ENCODE measurements at regions not wholly inside any gene's neighbourhood (a gene's known extent, or its start where the extent isn't known, plus 50 kb on each side); places are given as distances from the start of the nearest gene placed in this dataset.

DNA sequence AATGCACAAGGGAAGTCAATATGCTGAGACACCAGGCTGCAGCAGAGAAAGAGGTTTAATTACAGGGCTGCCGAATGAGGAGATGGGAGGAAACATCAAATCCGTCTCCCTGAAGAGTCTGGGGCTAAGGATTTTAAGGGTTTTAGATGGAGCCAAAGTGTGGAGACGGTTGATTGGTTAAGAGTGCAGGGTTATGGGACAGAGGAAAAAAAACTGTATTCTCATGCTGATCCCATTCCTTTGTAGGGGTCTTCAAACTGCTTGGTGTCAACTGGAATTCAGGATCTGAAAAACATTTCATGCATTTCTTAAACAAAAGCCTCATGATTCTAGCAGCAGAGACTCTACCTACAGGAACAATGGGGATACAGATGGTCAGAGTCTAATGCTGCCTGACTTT is 96.1 kb upstream of the SYNDIG1 start:
- Mint-ChIP-seq H3K27ac (no peak overlapping the region), H3K36me3 (ENCODE audit: low read depth) (no peaks in the 10 kb centered on the region), H3K4me3 (no peak overlapping the region), H3K27me3 (ENCODE audit: low read depth) (no peaks in the 10 kb centered on the region), H3K4me1 (ENCODE audit: low read depth) (no peaks in the 10 kb centered on the region), H3K9me3 (ENCODE audit: insufficient read depth) (no peaks in the 10 kb centered on the region)
- POLR2A ChIA-PET: no interaction called here
- no peak for ATAC-seq
- DNase-seq: no peak
- CTCF ChIA-PET: no interaction called here

DNA sequence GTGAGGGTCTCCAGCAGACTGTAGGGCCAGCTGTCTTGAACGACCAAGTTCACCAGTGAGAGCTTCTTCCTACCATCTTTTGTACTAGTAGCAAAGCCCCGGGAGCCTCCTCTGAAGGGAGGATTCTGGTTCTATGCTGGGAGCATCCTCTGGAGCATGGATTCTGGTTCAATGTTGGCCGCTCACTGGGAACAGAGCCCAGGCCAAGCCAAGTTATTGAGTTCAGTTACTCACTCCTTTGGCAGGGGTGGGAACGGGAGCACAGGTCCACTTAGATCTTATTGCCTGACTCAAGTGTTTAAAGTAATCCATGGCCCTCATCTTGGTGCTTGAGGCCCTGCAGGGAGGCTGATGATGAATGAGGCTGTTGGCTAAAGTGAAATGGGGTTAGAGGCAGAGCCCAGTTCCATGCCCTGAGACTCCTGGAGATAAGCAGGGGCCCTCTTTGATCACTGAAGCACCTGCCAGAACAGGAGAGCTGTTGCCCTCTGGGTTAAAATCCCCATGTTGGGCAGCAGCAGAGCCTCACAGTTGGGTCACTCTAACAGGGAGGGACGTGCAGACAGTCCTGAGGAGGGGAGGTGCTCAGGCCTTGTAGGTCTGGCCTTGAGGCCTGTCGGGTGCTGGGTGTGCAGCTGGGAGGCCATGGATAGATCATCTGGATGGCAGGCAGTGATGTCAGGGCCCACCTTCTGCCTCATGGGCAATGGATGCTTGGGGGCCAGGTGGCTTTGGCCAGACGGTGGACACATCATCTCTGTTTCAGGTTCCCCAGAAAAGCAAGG is 98.3 kb upstream of the SYNDIG1 start:
- H3K36me3 Mint-ChIP-seq (ENCODE audit: low read depth): no peaks in the 10 kb centered on the region
- H3K9me3 Mint-ChIP-seq (ENCODE audit: insufficient read depth): no peaks in the 10 kb centered on the region
- DNase-seq (no peak), ATAC-seq (no peak)
- H3K27me3 Mint-ChIP-seq (ENCODE audit: low read depth): peaks cover 5% of the 10 kb centered on the region
- no peak overlapping the region for H3K4me3 Mint-ChIP-seq
- H3K27ac Mint-ChIP-seq: no peak overlapping the region
- ChIA-PET CTCF (no interaction called here), POLR2A (no interaction called here)
- H3K4me1 Mint-ChIP-seq (ENCODE audit: low read depth): no peaks in the 10 kb centered on the region

DNA sequence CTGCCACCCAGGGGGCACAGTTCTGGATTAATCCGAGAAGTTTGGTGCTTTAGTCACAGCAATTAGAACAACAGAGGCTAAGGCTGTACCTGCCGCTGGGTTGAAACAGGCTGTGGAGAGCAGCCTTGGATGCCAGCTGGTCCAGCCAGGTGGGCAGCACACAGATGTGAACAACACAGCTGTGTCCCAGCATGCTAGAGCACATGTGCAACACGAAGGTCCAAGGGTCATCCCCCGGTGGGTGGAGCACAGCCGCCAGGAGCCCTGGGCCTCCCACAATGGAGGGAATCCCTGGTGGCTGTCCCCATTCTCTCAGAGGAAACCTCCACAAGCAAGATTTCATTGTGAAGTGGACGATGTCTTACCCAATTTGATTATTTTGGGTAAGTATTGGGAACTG is 99.2 kb upstream of the SYNDIG1 start:
- CTCF ChIA-PET: no interaction called here
- no peak overlapping the region for H3K4me3 Mint-ChIP-seq
- H3K4me1 Mint-ChIP-seq (ENCODE audit: low read depth): no peaks in the 10 kb centered on the region
- no peaks in the 10 kb centered on the region for H3K36me3 Mint-ChIP-seq (ENCODE audit: low read depth)
- H3K9me3 Mint-ChIP-seq (ENCODE audit: insufficient read depth): no peaks in the 10 kb centered on the region
- H3K27ac Mint-ChIP-seq: no peak overlapping the region
- H3K27me3 Mint-ChIP-seq (ENCODE audit: low read depth): peaks cover 5% of the 10 kb centered on the region
- POLR2A ChIA-PET: no interaction called here
- DNase-seq: no peak
- no peak for ATAC-seq

DNA sequence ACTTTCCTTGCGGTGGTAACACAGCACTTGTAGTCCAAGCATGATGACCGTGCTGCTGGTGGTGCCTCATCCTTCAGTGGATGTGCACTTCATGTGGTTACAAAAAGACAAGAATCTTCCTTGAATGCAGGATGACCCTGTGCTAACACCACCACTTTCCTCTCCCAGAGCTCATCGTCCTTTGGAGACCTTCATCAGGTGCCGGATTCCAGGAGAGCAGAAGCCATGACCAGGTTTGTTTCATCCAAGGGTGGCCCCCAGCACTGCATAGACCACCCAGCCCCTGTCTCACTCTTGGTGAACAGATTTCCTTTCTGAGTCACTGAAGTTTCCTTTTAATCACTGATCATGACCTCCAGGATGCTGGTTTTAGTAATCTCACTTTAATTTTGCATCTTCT is 101.2 kb upstream of the SYNDIG1 start:
- DNase-seq (no peak), ATAC-seq (no peak)
- ChIA-PET CTCF (no interaction called here), POLR2A (no interaction called here)
- Mint-ChIP-seq H3K27ac (no peak overlapping the region), H3K4me1 (ENCODE audit: low read depth) (no peaks in the 10 kb centered on the region), H3K4me3 (no peak overlapping the region), H3K9me3 (ENCODE audit: insufficient read depth) (peaks cover 1% of the 10 kb centered on the region), H3K27me3 (ENCODE audit: low read depth) (peaks cover 5% of the 10 kb centered on the region), H3K36me3 (ENCODE audit: low read depth) (no peaks in the 10 kb centered on the region)

DNA sequence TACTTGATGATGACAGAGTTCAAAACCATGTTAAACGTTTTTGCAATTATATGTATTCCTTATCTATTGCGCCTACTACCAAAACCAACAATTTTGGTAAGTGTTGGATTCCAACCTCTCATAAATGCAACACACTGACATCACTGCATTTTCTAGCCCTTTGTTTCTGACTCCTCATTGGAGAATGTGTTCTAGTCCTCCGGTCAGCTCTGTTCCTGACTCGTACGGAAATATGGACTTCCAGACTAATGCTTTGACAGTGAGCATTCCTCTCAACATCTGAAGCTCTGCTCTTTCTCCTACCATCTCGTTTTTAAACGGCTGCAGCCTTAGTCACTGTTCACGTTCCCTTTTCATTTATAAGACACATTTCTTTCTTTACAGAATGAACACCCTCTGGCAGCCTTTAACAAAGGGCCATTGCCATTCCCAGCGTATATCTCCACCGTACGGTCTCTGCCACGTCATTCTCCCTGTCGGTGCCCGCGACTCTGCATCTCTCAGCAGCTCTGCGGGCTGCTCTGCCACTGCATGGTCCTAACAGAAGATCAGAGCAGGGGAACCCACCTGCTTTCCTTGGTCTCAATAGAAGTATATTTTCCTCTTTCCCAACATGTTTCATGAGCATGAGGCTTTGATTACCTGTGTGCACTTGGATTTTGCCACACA is 103.0 kb upstream of the SYNDIG1 start:
- POLR2A ChIA-PET: no interaction called here
- no peak for ATAC-seq
- peaks cover 4% of the 10 kb centered on the region for H3K9me3 Mint-ChIP-seq (ENCODE audit: insufficient read depth)
- no peaks in the 10 kb centered on the region for H3K36me3 Mint-ChIP-seq (ENCODE audit: low read depth)
- H3K27ac Mint-ChIP-seq: no peak overlapping the region
- no peaks in the 10 kb centered on the region for H3K4me1 Mint-ChIP-seq (ENCODE audit: low read depth)
- CTCF ChIA-PET: no interaction called here
- DNase-seq: no peak
- H3K27me3 Mint-ChIP-seq (ENCODE audit: low read depth): peaks cover 5% of the 10 kb centered on the region
- no peak overlapping the region for H3K4me3 Mint-ChIP-seq

DNA sequence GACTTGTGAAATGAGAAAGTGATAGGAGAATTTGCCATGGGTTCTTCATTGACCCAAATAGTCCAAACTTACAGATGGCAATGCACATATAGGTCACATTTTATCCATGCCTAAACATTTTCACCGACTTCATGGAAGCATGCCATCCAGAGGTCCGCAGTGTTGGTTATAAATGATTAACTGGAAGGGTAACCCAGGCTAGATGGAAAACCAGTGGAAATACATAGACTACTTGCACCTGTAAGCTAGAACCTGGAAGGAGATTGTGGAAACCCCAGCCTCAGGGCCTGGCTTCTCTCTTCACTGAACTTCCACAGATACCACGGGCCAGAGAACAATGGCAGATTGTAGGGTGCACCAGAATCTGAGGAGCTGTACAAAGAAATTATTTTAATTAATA is 103.8 kb upstream of the SYNDIG1 start:
- H3K9me3 Mint-ChIP-seq (ENCODE audit: insufficient read depth): peaks cover 11% of the 10 kb centered on the region
- H3K27me3 Mint-ChIP-seq (ENCODE audit: low read depth): peaks cover 5% of the 10 kb centered on the region
- DNase-seq: no peak
- ChIA-PET POLR2A (no interaction called here), CTCF (no interaction called here)
- ATAC-seq: no peak
- H3K27ac Mint-ChIP-seq: no peak overlapping the region
- H3K4me1 Mint-ChIP-seq (ENCODE audit: low read depth): no peaks in the 10 kb centered on the region
- H3K36me3 Mint-ChIP-seq (ENCODE audit: low read depth): no peaks in the 10 kb centered on the region
- no peak overlapping the region for H3K4me3 Mint-ChIP-seq

DNA sequence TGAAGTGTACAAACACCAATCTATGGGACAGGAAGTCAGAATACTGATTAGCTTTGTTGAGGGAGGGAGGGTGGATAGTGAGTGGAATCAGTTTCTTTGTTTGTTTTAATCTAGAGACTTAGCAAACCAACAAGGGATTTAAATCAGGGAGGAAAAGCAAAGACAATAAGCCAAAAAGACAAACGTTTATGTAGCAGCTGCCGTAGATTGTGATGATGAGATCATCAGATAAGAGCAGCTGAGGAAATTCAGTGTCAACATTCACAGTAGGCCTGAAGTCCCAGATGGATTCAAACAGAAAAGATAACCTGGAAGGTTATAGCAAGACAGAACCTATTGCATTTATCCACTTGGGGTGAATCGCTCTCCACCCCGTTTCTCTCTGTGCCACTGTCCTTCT is 104.9 kb upstream of the SYNDIG1 start:
- Mint-ChIP-seq H3K4me3 (no peak overlapping the region), H3K4me1 (ENCODE audit: low read depth) (no peaks in the 10 kb centered on the region), H3K9me3 (ENCODE audit: insufficient read depth) (peaks cover 11% of the 10 kb centered on the region), H3K27ac (no peak overlapping the region), H3K27me3 (ENCODE audit: low read depth) (peaks cover 7% of the 10 kb centered on the region), H3K36me3 (ENCODE audit: low read depth) (no peaks in the 10 kb centered on the region)
- ATAC-seq (no peak), DNase-seq (no peak)
- POLR2A ChIA-PET: no interaction called here
- CTCF ChIA-PET: no interaction called here

DNA sequence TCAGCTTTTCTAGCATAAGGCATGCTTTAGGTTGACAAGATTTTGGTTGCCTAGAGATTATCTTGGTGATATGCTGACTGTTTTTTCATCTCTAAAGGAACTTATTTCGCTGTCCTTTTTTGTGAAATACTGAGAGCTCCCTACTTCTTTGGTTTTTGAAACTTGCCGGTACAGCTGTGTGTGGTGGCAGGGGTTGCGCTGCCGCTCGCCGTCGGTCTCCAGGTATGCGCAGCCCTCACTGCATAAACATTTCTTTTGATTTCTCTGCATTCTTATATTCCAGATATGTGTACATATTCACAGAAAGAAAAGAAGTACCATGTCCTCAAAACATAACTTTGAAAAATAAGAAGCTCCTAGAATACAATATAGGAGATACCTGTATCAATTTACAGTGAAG is 106.4 kb upstream of the SYNDIG1 start:
- CTCF ChIA-PET: no interaction called here
- Mint-ChIP-seq H3K36me3 (ENCODE audit: low read depth) (no peaks in the 10 kb centered on the region), H3K4me3 (no peak overlapping the region), H3K4me1 (ENCODE audit: low read depth) (no peaks in the 10 kb centered on the region), H3K27ac (no peak overlapping the region), H3K27me3 (ENCODE audit: low read depth) (peaks cover 7% of the 10 kb centered on the region), H3K9me3 (ENCODE audit: insufficient read depth) (peaks cover 11% of the 10 kb centered on the region)
- DNase-seq (no peak), ATAC-seq (no peak)
- POLR2A ChIA-PET: no interaction called here

DNA sequence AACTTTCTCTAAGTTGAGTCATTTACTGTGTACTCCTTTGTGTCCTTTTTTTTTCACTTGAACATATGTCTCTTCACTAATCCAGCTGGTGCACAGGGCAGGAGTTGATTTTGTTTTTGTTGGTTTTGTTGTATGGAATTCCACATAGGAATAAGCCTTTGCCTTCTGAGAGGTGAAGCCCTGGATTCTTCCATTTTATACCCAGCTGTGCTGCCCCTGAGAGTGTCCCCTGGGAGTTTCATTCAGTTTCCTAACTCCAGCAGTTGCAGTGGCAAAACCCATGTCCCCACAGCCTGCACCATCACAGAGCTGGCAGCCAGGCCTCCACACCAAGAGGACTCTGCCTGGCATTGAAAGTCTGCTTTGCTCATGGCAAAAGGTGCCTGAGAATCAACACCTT is 107.3 kb upstream of the SYNDIG1 start:
- CTCF ChIA-PET: no interaction called here
- Mint-ChIP-seq H3K27ac (no peak overlapping the region), H3K4me3 (no peak overlapping the region), H3K9me3 (ENCODE audit: insufficient read depth) (peaks cover 11% of the 10 kb centered on the region), H3K4me1 (ENCODE audit: low read depth) (no peaks in the 10 kb centered on the region), H3K36me3 (ENCODE audit: low read depth) (no peaks in the 10 kb centered on the region), H3K27me3 (ENCODE audit: low read depth) (peaks cover 7% of the 10 kb centered on the region)
- no peak for DNase-seq
- POLR2A ChIA-PET: no interaction called here
- ATAC-seq: no peak

DNA sequence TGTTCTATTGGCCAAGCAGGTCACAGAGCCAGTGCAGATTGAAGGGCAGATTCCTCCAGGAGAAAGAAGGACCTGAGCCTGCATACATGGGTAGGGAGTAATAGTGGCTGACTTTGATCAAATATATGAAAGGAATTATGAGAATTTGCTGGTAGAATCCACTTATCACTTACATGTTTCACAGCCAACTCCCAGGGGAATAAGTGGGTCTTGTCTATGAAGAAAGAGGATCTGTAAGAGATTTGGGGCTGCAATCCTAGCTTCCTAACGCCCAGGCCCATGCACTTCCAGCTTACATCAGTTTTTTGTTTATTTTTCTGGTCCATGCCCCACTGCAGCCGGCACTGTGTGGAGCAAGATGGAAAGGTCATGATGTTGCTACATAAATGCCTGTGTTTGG is 107.9 kb upstream of the SYNDIG1 start:
- no peak overlapping the region for H3K27ac Mint-ChIP-seq
- DNase-seq (no peak), ATAC-seq (no peak)
- H3K27me3 Mint-ChIP-seq (ENCODE audit: low read depth): peaks cover 3% of the 10 kb centered on the region
- POLR2A ChIA-PET: no interaction called here
- H3K4me3 Mint-ChIP-seq: no peak overlapping the region
- no peaks in the 10 kb centered on the region for H3K4me1 Mint-ChIP-seq (ENCODE audit: low read depth)
- H3K9me3 Mint-ChIP-seq (ENCODE audit: insufficient read depth): peaks cover 11% of the 10 kb centered on the region
- CTCF ChIA-PET: no interaction called here
- H3K36me3 Mint-ChIP-seq (ENCODE audit: low read depth): no peaks in the 10 kb centered on the region

DNA sequence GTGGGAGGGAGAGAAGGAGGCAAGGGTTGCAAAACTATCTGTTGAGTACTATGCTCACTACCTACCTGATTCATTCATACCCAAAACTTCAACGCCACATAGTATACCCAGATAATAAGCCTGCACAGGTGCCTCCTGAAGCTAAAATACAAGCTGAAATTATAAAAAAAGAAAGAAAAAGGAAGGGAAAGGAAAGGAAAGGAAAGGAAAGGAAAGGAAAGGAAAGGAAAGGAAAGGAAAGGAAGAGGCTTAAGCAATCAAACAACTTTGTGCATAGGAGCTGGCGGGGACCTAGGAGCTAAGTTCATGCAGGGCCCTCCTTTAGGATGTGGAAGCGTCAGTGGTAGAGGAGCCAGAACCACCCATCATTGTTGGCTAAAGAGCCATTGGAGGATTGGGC is 108.9 kb upstream of the SYNDIG1 start:
- ChIA-PET CTCF (interaction anchor here (0.7 to 0.8 kb wide), 2 partner anchors 9 to 288 kb away, joined by 3 read pairs; no protein-coding TSS in a partner anchor), POLR2A (no interaction called here)
- Mint-ChIP-seq H3K4me3 (no peak overlapping the region), H3K27me3 (ENCODE audit: low read depth) (peaks cover 2% of the 10 kb centered on the region), H3K4me1 (ENCODE audit: low read depth) (no peaks in the 10 kb centered on the region), H3K9me3 (ENCODE audit: insufficient read depth) (peaks cover 11% of the 10 kb centered on the region), H3K36me3 (ENCODE audit: low read depth) (no peaks in the 10 kb centered on the region), H3K27ac (no peak overlapping the region)
- DNase-seq (no peak), ATAC-seq (no peak)

DNA sequence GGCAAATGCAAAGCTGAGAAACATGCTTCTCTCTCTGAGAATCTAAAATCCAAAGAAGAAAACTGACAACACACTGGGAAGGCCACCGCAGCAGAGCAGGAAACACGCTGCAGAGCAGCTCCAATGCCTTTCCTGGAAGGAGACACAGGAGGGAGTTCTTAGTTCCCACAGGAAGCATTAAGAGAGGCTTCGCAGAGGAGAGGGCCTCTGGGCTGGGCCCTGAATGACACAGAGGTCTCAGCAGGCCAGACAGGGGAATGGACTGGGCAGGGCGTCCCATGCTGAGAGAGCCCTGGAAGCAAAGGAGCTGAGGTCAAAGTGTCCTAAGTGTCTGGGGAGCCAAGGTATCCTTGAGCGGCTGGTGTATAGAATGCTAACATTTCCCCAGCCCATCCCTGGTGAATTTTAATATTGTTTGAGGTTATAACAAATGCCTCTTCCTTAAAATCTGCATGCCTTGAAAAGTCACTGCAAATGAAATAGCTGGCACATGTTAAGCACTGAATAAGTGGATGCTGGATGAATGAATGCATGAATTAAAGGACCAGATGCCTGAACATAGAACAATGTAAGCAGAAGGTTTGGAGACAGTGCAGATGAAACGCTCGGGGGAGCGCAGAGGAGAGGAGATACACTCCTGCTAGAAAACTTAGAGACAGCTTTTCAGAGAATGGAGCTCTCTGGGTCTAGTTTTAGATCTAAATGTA is 110.0 kb upstream of the SYNDIG1 start:
- Mint-ChIP-seq H3K27me3 (ENCODE audit: low read depth) (peaks cover 4% of the 10 kb centered on the region), H3K9me3 (ENCODE audit: insufficient read depth) (peaks cover 11% of the 10 kb centered on the region), H3K4me1 (ENCODE audit: low read depth) (no peaks in the 10 kb centered on the region), H3K36me3 (ENCODE audit: low read depth) (no peaks in the 10 kb centered on the region), H3K4me3 (no peak overlapping the region), H3K27ac (no peak overlapping the region)
- ChIA-PET POLR2A (interaction anchor here (0.5 kb wide), 1 partner anchor 1074 kb away, joined by 3 read pairs; no protein-coding TSS in a partner anchor), CTCF (interaction anchor here (0.9 kb wide), 1 partner anchor 16 kb away, joined by 3 read pairs; no protein-coding TSS in a partner anchor)
- DNase-seq (no peak), ATAC-seq (no peak)

Measured in activated CD8-positive, alpha-beta T cell treated with anti-CD3 and anti-CD28 coated beads, Interleukin-2, amount 10 ng/mL, durations not matched to agents 7 days and 5 days (primary cell).